SKM-1 (cell line): ENCODE measurements at regions not wholly inside any gene's neighbourhood (a gene's known extent, or its start where the extent isn't known, plus 50 kb on each side); places are given as distances from the start of the nearest gene placed in this dataset.
A peak's percentile ranks its signal among the peaks of the same experiment; 100 is the strongest.
"Not testable (repeated sequence)": the region's sequence is repeated elsewhere in the genome, so short reads cannot be mapped to it uniquely, and the experiment has no call there.

ENCODE experiments used
- DNase-seq: peaks from one replicate; lab custom pipeline; 2025; ENCODE audit not compliant: unreplicated experiment; lab: John Stamatoyannopoulos, UW

GRCh38 chr3:11739706-11740105 lies 96.0 kb upstream of the VGLL4 start:
- DNase-seq: no peak

- no peak for DNase-seq
Measured at GRCh38 chr3:11739123-11739522, 95.4 kb upstream of the VGLL4 start.

GRCh38 chr3:11737742-11738141 lies 94.0 kb upstream of the VGLL4 start:
- no peak for DNase-seq

- DNase-seq: no peak
Measured at GRCh38 chr3:11736136-11736833, 92.6 kb upstream of the VGLL4 start.

- no peak for DNase-seq
Measured at GRCh38 chr3:11735638-11736037, 91.9 kb upstream of the VGLL4 start.

- not testable (repeated sequence) for DNase-seq
Measured at GRCh38 chr3:11735111-11735510, 91.4 kb upstream of the VGLL4 start.

- no peak for DNase-seq
Measured at GRCh38 chr3:11733914-11734313, 90.2 kb upstream of the VGLL4 start.

- no peak for DNase-seq
Measured at GRCh38 chr3:11727207-11727606, 83.5 kb upstream of the VGLL4 start.

- DNase-seq: no peak
Measured at GRCh38 chr3:11726146-11726545, 82.4 kb upstream of the VGLL4 start.

GRCh38 chr3:11725340-11725641 lies 81.6 kb upstream of the VGLL4 start:
- not testable (repeated sequence) for DNase-seq

GRCh38 chr3:11724615-11725339 lies 81.1 kb upstream of the VGLL4 start:
- peak; percentile 30 for DNase-seq

GRCh38 chr3:11721479-11721878 lies 77.8 kb upstream of the VGLL4 start:
- no peak for DNase-seq

GRCh38 chr3:11720917-11721411 lies 77.2 kb upstream of the VGLL4 start:
- DNase-seq: no peak

GRCh38 chr3:11720304-11720898 lies 76.7 kb upstream of the VGLL4 start:
- DNase-seq: peak; percentile 45

- no peak for DNase-seq
Measured at GRCh38 chr3:11719406-11720303, 75.9 kb upstream of the VGLL4 start.

GRCh38 chr3:11718637-11719405 lies 75.1 kb upstream of the VGLL4 start:
- no peak for DNase-seq

GRCh38 chr3:11717768-11718636 lies 74.3 kb upstream of the VGLL4 start:
- DNase-seq: no peak

GRCh38 chr3:11717301-11717700 lies 73.6 kb upstream of the VGLL4 start:
- no peak for DNase-seq

GRCh38 chr3:11716573-11717290 lies 73.0 kb upstream of the VGLL4 start:
- DNase-seq: no peak
